ENCODE measurements at regions not wholly inside any gene's neighbourhood (a gene's known extent, or its start where the extent isn't known, plus 50 kb on each side); places are given as distances from the start of the nearest gene placed in this dataset.
"Not testable (repeated sequence)": the region's sequence is repeated elsewhere in the genome, so short reads cannot be mapped to it uniquely, and the experiment has no call there.

DNA sequence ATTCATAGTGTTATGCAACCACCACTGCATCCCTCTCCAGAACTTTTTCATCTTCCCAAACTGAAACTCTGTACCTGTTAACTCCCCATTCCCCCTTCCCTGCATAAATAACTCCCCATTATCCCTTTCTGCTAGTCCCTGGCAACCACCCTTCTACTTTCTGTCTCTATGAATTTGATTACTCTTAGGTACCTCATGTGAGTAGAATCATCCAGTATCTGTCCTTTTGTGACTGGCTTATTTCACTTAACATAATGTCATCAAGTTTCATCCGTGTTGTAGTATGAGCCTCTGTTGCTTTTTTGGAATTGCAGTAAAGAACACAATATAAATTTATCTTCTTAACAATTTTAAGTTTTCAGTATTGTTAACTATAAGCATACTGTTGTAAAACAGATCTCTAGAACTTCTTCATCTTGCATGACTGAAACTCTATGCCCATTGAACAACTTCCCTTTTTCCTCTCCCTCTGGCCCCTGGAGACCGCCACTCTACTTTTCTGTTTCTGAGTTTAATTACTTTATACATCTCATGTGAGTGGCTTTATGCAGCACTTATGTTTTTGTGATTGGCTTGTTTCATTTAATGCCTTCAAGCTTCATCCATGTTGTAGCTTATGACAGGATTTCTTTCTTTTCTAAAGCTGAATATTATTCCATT lies 87.3 kb upstream of the ABCC4 start:
- no peak for DNase-seq (ENCODE audit: low read depth in 4 of 4, low spot score in 1 of 4)

DNA sequence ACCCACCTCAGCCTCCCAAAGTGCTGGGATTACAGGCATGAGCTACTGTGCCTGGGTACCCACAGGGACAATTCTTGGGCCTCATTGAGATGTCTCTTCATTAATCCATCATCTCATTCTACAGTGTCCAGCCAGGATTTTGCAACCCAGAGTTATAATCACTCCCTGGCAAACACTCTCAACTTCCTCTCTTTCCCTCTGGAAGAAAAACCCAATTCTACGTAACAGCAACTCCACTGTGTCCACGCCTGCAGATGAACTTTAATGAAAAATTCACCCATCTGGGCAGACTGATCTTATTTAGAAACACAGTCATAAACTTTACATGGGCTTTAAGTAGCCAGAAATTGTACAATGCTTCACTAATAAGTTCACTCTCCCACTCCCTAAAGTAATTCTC lies 90.1 kb upstream of the ABCC4 start:
- no peak for DNase-seq (ENCODE audit: low read depth in 4 of 4, low spot score in 1 of 4)

DNA sequence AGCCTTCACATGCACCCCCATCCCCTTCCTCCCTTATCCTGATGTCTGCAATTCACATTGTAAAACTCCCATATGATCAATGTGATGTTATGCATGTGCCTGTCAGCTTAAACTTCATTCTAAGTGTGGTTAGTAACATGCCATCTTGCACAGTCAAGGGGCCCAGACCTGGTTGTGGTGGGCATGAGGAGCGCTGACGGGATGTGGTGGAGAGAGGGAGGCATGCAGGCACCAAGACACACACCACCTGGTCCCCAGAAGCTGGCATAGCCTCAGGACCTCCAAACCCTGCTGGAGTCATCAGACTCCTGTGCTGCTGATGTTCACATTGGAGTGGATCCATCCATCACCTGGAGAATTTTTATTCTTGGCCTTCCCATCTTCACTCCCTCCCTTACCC lies 90.5 kb upstream of the ABCC4 start:
- no peak for DNase-seq (ENCODE audit: low read depth in 4 of 4, low spot score in 1 of 4)

DNA sequence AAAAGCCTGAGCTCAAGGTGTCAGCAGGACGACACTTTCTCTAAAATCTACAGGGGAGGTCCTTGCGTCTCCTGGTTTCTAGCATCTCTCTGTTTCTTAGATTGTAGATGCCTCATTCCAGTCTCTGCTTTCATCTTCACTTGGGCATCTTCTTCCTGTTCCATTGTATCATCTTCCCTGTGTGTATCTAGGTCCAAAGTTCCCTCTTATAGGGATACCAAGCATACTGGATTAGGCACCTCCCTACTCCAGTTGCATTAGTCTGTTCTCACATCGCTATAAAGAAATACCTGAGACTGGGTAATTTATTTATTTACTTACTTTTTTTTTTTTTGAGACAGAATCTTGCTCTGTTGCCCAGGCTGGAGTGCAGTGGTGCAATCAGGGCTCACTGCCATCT lies 91.3 kb upstream of the ABCC4 start:
- DNase-seq (ENCODE audit: low read depth in 4 of 4, low spot score in 1 of 4), result no peak

DNA sequence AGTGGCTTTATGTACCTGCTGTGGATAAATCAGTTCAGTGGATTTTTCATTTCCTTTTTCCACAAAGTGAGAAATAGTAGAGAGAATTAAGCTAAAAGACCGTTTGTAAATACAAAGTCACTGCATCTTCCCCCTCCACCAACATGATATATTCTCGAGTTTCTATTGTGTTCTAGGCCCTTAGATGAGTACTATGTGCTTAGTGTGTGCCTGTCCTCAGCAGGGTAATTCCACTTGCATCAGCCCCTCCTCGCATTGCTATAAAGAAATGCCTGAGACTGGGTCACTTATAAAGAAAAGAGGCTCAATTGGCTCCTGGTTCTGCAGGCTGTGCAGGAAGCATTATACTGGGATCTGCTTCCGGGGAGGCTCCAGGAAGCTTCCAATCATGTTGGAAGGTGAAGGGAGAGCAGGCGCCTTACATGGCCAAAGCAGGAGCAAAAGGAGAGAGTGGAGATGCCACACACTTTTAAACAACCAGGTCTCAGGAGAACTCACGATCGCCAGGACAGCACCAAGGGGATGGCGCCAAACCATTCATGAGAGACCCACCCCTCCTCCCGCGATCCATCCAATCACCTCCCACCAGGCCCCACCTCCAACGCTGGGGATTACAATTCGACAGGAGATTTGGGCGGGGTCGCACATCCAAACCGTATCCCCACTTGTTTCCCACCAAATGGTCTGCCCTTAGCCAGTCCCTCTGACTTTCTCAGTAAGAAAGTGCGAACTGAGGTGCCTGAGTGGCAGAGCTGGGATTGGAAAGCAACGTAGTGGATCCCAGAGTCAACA lies 102.3 kb upstream of the ABCC4 start:
- peak in 1 of 4 experiments; percentile 7 for DNase-seq (ENCODE audit: low read depth in 4 of 4, low spot score in 1 of 4)

DNA sequence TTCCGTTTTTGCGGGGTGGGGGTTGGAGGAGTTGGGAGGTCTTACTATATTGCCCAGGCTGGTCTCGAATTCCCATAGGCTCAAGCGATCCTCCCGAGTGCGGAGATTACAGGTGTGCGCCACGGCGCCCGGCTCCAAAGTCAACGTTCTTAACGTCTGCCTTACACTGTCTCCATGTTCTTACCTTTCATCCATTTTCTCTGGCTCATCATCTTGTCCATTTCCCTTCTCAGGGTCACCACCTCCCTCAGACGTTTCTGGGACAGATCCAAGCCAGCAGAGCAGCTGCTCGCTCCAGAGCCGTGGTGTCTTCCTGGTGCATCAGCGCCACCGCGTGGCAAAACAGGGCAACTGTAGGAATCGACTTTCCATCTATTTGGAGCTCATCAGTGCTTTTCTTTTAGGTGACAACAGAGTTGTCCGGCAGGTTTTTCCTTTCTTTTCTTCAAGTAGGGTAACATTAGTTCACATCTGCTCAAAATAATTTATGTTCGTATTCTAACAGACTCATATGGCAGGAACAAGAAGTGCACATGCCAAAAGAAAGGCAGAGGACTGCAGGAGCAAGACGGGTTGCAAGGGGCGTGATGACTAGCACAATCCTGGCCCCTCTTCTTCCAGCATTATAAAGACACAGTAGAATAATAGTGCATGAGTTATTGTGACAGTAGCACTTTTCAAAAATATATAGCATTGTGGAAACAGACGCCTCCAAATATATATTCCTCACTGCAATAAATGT lies 103.1 kb upstream of the ABCC4 start:
- DNase-seq (ENCODE audit: low read depth in 4 of 4, low spot score in 1 of 4), result peak; percentile 36 to 63 (median 62)

DNA sequence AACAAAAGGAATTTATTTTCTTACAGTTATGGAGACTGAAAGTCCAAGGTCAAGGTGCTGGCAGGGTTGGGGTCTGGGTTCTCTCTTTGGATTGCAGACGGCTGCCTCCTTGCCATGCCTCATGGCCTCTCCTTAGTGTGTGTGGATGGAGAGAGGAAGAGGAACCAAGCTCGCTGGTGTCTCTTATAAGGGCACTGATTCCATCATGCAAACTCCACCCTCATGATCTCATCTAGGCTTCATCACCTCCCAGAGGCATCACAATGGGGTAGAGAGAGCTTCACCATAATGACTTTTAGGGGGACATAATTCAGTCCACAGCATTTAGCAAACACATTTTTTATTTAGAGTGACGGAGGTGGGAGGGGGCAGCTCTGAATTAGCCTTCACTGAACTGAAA lies 104.9 kb upstream of the ABCC4 start:
- no peak for DNase-seq (ENCODE audit: low read depth in 4 of 4, low spot score in 1 of 4)

DNA sequence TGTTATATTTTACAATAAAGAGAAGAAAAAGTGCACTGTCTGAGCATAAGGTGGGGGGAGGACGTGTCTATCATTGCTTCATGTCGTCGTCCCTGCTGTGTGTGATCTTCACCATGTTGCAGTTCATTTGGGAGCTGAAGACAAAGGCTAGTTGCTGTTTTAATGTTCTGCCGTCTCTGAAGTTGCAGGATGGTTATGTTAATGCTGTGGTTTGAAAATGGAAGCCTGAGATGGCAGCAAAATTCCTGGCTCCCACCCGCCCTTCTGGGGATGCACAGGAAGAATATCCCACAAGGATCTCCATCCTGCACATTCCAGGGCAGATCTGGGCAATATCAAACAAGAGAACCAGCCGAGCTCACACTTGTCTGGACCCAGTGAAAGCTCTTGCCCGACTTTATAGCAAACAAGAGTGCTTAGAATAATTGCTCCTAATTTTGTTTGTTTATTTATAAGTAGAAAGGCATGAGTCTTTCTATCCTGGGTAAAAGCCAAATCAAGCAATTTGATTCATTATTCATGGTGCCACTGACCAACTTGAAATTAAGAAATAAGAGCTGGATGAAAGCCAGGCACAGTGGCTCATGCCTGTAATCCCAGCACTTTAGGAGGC lies 110.3 kb upstream of the ABCC4 start:
- DNase-seq (ENCODE audit: low read depth in 4 of 4, low spot score in 1 of 4), result no peak

DNA sequence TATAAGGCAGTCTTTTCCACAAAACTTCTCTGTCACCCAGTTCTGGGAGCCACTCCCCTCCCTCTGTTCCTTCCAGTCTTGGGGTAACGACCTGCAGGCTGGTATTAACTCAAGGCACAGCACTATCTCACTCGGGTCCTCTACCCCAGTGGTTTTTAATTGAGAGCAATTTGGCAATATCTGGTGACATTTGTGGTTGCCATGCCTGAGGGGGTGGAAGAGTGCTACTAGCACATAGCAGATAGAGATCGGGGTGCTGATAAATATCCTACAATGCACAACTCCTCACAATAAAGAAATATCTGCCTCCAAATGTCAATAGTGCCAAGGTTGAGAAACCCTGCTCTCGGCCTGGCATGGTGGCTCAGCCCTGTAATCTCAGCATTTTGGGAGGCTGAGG lies 117.7 kb upstream of the ABCC4 start:
- no peak for DNase-seq (ENCODE audit: low read depth in 4 of 4, low spot score in 1 of 4)

DNA sequence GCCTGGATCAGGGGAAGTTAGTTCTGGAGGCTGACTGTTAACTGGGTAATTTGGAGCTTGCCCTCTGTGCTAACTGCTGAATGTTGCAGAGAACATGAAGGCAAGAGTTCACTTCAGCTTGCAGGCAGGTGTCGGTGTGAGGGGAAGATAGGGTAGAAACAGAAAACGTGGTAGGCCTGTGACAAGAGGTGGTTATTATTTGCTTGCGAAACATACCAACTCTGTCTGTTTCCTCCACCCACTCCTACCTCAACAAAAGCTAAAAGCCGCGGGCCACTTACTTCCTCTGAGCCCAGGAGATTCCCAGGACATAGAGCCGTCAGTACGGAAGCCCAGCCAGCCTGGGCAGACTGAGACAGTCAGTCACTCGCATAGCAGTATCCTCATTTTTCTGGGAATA lies 119.2 kb upstream of the ABCC4 start:
- no peak for DNase-seq (ENCODE audit: low read depth in 4 of 4, low spot score in 1 of 4)

DNA sequence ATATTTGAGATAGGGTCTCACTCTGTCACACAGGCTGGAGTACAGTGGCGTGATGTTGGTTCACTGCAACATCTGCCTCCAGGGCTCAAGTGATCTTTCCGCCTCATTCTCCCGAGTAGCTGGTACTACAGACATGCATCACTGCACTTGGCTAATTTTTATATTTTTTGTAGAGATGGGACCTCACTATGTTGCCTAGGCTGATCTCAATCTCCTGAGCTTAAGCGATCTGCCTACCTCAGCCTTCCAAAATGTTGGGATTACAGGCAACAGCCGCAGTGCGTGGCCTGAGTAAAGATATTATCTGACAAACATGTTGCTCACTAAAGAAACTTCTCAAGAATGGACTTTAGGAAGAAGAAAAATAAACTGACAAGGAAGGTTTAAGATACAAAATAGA lies 125.4 kb upstream of the ABCC4 start:
- no peak for DNase-seq (ENCODE audit: low read depth in 4 of 4, low spot score in 1 of 4)

DNA sequence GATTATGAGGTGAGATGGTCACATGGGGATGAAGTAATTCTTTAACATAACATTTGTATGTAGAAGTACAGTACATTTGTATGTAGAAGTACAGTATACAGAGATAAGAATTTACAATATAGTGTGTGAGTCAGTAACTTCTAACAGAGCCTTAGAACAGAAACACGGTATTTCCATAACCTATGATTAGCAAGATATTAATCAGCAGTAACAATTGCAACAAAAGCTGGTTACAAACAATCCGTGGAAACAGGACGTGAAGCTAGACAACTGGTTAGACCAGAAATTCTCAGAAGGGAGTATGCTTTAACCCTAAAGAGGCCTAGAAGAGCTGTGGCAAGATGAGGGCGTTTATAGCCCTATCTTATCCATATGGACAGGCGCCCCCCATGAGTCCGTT lies 122.0 kb upstream of the CLDN10 start:
- not testable (repeated sequence) for DNase-seq (ENCODE audit: low read depth in 4 of 4, low spot score in 1 of 4)

DNA sequence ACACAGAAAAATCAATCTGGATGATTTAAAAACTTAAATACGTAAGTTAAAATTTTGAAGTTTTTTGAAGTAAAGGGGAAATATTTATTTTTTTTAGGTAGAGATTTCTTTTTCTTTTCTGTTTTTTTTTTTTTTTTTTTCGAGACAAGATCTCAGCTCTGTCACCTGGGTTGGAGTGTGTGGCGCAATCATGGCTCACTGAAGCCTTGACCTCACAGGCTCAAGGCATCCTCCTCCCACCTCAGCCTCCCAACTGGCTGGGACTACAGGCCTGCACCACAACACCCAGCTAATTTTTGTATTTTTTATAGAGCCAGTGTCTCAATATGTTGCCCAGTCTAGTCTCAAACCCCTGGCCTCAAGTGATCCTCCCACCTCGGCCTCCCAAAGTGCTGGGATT lies 120.4 kb upstream of the CLDN10 start:
- no peak for DNase-seq (ENCODE audit: low read depth in 4 of 4, low spot score in 1 of 4)

DNA sequence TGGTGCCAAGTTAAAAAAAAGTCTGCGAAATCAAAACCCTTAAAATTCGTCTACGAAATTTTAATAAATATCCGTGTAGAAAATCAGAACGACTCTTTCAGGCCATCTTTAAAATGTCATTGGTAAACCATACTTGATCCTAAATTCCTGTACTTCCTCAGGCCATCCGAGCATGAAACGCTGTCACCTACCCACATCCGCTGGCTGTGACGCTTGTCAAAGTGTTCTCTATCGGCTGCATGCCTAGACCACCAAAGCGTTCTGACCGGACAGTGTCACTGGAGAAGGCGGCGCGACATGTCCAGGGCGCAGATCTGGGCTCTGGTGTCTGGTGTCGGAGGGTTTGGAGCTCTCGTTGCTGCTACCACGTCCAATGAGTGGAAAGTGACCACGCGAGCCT lies 119.0 kb upstream of the CLDN10 start:
- DNase-seq (ENCODE audit: low read depth in 4 of 4, low spot score in 1 of 4), result no peak

DNA sequence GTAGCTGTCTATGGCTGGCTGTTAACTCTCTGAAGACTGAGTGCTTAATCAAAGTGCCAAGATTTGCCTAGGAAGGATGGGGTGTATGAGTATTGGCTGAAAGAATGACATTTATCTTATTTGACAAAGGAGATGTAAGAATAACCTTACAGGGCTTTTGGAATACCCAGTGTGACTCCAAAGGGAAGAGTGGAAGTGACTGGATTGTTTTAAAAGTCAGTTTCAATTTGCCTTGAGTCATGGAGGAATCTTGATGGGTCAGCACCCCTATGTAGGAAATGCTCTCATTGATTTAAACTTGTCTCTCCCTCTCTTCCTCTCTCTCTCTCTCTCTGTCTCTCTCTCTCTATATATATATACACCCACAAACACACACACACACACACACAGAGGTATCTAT lies 118.4 kb upstream of the CLDN10 start:
- no peak for DNase-seq (ENCODE audit: low read depth in 4 of 4, low spot score in 1 of 4)

DNA sequence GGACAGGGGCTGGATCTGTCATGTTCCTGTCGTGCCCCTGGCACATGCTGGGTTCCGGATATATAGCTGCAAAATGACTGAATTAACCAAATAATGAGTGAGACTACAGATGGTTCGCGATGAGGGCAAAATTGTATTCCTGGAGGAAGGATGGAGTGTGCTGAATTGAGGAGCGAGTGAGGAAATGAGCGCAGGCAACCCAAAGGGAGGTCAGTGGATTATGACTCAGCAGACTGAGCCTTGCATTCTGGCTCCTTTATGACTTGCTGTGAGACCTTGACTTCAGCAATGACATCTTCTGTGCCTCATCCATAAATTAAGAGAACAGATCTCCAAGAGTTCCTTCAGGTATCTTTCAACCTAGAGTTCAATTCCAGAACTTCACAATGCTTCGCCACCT lies 115.0 kb upstream of the CLDN10 start:
- no peak for DNase-seq (ENCODE audit: low read depth in 4 of 4, low spot score in 1 of 4)

DNA sequence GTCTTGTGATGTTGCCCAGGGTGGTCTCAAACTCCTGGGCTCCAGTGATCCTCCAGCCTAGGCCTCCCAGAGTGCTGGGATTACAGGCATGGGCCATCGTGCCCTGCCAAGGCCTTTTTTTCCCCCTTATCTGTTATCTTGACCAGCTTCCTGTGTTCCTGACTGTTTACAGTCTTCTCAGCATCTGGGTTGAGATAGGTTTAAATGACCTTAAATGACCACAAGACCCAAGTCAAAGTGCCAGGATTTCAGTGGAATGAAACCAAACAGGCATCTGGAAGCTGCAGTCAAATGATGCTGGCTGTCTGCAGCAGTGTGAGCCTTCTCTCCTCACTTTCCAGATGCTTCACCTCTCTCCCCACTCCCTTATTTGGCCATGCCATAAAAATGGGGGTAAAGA lies 114.2 kb upstream of the CLDN10 start:
- no peak for DNase-seq (ENCODE audit: low read depth in 4 of 4, low spot score in 1 of 4)

DNA sequence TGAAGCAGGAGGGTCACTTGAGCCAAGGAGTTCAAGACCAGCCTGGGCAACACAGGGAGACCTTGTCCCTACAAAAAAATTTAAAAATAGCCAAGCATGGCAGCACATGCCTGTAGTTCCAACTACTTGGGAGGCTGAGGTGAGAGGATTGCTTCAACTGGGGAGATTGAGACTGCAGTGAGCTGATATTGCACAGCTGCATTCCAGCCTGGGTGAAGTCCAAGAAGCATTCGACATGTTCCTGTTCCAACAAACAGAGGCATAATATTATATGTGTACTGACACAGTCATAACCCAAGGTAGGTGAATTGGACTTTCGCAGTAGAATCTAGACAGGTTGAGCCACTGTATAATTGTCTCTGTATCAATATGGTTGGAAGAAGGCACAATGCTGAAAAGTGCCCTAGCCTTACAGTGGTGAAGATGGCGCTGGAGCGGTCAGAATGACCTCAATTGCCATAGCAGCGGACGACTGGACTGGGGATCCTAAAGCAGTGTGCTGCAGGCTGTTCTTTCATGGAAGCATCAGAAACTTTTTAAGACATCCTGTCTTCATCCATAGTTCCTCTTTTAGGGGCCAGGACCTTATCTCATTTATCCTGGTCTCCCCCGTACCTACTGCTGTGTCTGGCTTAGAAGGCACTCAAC lies 112.0 kb upstream of the CLDN10 start:
- no peak for DNase-seq (ENCODE audit: low read depth in 4 of 4, low spot score in 1 of 4)

DNA sequence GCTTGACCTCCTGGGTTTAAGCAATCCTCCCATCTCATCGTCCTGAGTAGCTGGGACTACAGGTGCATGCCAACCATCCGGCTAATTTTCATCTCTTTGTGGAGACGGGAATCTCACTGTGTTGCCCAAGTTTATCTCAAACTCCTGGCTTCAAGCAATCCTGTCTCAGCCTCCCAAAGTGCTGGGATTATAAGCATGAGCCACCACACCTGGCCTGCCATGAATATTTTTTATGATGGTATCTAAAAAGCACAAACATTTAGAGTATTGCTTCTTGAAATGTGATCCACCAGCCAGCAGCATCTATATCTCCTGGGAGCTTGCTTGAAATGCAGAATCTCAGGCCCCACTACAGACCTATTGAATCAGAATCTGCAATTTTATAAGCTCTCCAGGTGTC lies 111.2 kb upstream of the CLDN10 start:
- no peak for DNase-seq (ENCODE audit: low read depth in 4 of 4, low spot score in 1 of 4)

DNA sequence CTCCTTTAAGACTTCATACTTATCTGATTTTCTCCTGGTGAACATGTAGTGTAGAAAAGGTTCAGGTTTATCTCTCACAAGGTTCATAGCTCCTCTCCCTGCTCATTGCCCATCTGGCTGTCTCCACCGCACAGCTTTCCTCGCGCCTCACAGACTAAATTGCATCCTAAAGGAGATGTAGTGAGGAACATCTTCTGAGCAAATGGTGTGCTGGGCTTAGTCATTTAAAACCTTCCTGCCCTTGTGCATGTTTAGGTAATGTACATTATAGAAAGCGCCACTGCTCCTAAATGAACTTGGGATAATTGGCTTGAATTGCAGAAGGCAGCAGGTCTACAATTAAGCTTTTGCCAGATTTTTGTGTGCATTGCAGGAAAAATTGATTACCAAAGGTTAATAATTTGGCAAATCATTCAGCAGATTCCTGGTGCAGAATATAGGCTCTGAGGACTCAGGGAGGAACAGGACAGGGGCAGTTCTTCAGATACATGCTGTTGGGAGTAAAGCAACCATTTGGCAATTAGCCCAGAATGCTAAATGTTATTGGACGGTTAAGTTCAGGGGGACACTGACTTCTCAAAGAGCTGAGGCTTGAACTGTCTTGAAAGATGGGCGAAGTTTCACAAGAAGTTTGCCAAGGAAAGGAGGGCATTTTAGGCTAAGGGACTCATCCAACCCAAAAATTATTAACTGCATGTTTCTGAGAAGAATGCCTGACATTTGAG lies 108.4 kb upstream of the CLDN10 start:
- no peak for DNase-seq (ENCODE audit: low read depth in 4 of 4, low spot score in 1 of 4)

DNA sequence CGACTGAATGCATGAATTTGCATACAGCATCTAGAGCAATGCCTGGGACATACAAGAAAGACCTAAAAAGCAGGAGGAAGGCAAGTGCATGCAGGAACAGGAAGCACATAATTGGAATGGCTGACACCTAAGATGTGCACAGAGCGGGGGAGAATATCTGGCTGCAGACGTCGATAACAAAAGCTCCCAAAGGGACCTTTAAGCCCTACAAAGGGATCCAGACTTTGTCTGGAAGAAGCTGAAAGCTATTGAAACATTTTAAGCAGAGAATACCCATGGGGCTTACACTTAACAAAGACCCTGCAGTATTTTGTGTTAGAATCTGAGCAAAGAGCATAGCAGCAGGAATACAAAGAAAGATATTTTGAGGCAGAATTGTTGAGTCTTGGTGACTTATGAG lies 107.4 kb upstream of the CLDN10 start:
- no peak for DNase-seq (ENCODE audit: low read depth in 4 of 4, low spot score in 1 of 4)
